Body of pancreas (tissue), 4 donors: ENCODE measurements at regions not wholly inside any gene's neighbourhood (a gene's known extent, or its start where the extent isn't known, plus 50 kb on each side); places are given as distances from the start of the nearest gene placed in this dataset.

Experiments
- CTCF ChIP-seq, 7 experiments: fragments of 450-650 bp in 4 of 7; fragments of 200-600 bp in 3 of 7; sonication (generic) in 3 of 7; IDR thresholded peaks; one replicate each; pipeline ENCODE4 v1.5.1; 2016 to 2019; ENCODE audit warnings: antibody characterized with exemption in 7 of 7
- POLR2A ChIP-seq, 3 donors: fragments of 450-650 bp; IDR thresholded peaks; one replicate each; pipeline ENCODE4 v1.6.1; 2016; ENCODE audit warnings: antibody characterized with exemption in 3 of 3, mild to moderate bottlenecking in 2 of 3

DNA sequence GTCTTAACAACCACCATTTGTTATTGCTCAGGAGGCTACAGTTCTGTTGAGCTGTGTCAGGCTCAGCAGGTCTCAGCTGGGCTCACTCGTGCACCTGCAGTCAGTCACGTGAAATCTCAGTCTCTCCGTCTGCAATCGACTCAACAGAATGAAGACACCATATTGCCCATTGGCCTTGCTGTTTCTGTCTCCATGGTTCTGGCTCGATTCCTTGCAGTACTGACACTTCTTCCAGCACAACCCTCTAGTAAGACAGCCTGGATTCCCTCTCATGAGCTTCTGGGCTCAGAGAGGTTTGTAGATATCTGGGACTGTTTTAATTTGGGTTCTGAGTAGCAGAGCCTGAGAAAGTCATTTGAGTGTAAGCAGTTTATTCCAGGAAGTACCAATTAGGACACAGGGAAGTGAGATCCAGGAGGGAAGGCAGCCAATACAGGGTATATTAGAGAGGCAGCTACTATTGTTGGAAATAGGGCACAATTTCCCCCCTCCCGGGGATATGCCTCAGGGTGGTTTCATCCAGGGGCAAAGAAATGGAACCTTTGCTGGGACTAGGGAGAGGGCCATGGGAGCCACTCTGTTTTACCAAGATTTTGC lies 87.4 kb upstream of the RALGAPA2 start:
- no peak for TF ChIP-seq CTCF (IDR thresholded peaks at IDR 0.05)
- no peak for TF ChIP-seq POLR2A (IDR thresholded peaks at IDR 0.05)
